ENCODE measurements at regions not wholly inside any gene's neighbourhood (a gene's known extent, or its start where the extent isn't known, plus 50 kb on each side); places are given as distances from the start of the nearest gene placed in this dataset.

DNA sequence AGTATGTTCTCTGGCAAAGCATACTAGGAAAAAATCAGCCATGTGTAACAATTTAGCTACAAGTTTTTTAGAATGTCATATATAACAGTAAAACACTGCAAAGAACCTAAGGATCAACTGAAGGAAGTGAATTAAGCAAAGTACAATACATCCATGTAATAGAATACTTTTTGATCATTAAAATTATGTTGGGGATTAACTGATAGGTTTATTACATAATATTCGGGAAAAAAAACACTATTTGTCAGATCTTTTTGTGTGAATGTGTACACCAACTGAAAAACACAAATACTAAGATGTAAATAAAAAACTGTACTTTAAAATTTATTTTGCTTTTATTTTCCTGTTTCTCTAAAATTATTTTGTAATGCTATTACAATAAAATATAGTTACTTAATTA is 185.5 kb upstream of the DYNLRB2 start:
- no peak for DNase-seq

DNA sequence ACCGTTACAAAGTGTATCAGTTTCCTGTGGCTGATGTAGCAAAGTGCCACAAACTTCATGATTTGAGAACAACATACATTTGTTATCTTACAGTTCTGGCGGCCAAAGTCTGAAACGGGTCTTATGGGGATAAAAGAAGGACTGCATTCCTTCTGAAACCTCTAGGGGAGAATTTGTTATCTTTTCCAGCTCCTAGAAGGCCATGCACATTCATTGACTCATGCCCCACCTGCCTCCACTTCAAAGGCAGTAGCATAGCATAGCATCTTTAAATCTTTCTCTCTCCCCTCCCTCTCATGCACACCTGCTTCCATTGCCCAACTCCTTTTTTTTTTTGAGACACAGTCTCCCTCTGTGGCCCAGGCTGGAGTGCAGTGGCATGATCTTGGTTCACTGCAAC is 190.7 kb upstream of the DYNLRB2 start:
- DNase-seq, result no peak

DNA sequence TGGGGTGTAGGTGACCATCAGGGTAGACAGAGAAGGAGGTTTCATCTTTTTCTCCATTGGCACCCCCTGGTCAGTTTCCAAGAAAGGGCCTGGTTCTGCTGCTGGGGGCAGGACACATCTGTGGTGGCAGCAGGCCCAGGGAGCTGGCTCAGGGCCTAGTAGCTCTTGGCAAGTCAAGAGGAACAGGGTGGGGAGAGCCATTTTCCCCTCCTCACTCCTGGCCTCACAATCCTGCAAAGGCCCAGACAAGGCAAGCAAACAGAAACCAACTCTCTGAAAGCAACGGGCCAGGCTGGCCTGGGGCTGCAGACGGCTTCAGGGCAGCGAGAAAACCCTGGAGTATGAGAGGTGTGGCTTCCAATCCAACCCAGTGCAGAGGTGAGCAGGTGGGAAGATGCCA is 192.9 kb upstream of the DYNLRB2 start:
- DNase-seq, result no peak

DNA sequence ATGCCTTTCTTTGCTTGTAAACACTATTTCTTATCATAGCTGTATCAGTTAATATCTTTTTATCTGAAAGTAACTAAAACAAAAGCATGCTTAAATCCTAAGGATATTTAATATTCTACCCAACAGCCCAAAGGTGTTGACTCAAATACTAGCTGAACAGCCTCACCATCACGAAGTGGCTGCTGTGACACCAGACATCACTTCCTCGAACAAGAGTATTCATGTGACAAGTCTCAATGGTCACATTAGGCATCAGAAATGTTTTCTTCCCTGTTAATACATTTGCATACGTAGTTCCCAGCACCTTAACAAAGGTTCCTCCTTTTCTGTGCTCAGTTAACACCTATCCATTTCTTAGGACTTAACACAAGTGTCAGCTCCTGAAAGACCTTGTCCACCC is 193.8 kb upstream of the DYNLRB2 start:
- DNase-seq, result no peak

DNA sequence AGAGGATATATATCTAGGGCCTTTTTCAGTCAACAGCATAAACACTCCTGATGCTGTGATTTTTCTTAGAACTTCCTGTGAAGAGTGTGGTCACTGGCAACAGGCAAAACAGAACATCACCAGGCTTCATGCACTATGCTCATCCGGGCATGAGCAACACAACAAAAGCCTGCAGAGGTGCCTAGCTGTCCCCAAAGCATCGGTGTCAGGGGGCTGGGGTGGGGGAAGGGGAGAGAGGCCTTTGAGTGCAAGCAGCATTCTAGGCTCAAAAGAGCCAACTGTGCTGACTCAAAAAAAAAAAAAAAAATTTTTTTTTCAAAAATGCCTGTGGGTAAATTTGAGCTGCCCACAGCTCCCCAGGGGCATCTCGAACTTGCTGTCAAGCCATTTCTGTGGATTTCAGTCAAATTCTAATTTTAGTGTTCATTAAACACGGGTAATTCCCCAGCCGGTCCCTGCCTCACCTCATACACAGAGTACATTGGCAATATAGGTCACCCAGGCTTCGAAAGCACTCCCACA is 194.6 kb upstream of the DYNLRB2 start:
- no peak for DNase-seq

DNA sequence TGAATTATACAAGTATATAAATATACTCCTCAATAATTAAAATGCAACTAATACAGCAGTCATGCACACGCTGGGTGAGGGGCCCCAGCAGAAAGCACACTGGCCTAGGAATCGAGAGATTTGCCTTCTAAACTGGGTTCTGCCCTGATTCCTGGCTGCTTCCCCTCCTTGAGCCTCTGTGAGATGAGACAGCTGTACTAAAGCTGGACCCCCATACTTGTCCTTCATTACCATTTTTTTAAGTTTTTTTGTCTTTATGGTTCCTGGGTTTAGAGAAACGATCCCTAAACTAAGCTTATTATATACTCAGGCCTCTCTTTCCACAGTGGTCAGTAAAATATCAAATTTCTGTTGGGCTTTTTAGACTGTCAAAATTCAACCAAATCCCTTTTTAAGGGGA is 195.1 kb upstream of the DYNLRB2 start:
- DNase-seq, result no peak

DNA sequence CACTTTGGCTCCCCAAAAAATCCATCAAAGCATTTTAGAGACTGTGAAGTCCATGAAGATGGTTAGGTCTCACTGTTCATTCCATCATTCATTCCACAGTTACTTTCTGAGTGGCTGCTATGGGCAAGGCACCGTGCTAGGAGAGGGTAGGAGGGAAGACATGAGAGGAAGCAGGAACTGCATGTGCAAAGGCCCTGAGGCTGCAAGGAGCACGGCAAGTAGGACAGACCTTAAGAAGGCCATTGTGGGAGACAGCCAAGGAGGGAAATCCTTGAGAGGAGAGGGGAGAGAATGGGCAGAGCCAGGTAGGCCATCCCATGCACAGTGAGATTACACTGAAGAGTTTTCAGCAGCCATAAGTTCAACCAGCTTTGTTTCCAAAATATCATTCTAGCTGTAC is 196.2 kb upstream of the DYNLRB2 start:
- DNase-seq, result no peak

DNA sequence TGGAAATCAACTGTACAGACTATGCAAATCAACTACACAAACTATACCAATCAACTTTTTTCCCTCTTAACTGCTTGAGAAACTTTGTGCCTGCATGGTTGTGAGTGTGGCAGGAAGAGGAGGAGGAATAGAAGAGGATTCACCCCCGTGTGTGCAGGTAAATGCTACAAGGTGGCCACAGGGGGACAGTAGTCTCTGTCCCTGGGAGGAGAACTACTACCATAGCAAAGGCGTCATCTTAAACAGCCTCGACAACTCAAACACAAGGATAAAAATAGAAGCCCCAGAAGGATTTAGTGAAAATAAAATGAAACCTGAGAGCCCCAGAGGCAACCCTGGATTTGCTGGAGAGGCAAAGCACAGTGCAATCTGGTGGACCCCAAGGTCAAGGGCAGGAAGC is 199.5 kb upstream of the DYNLRB2 start:
- no peak for DNase-seq

DNA sequence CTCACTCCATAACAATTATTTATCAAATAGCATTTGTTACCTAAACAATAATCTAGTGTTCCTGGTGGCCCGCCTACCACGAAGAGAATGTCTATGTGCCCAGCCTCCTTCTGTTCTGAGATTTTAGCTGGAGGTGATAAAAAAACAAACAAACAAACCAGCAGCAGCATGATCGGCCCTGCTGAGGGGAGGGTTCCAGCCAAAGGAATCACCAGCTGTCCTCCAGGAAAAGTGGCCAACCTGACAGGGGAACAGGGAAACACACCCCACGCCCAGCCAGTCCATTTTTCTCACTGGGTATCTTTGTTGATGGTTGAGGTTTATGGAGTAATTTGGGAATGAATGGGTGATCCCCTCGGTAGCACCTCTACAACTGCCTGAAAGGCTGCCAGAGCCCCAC is 203.0 kb upstream of the DYNLRB2 start:
- DNase-seq, result no peak

DNA sequence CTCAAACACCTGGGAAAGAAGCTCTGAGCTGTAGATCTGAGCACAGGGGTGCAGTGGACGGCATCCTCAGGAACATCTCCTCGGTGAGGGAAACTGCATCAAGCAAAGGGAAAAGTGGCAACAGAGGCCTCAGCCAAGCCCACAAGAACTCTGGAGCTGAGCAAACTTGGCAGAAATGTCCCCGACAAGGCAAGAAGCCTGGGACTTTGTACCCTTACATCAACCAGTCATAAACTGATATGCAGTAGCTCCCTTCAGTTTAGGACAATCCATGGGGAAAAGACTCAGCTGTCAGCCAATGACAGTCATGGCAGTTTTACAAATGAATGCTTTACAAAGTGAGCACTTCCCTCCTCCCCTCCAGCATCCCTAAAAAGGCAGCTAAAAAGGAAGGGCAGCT is 210.0 kb upstream of the DYNLRB2 start:
- no peak for DNase-seq

DNA sequence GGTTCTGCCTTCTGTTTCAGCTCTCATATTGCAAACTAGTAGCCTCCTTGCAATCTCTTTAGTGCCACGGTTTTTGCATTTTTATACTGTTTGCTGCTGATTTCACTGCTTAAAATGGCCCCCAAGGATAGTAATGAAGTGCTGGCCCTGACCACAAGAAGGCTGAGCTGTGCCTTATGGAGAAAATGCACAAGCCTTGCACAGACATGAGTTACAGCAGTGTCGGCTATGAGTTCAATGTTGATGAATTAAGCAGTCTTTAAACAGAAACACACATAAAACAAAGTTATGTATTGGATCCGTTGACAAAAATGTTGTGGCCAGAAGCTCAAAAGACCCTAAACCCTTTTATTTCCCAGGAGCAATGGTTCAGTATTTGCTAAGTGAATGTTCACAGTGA is 210.6 kb upstream of the DYNLRB2 start:
- no peak for DNase-seq

DNA sequence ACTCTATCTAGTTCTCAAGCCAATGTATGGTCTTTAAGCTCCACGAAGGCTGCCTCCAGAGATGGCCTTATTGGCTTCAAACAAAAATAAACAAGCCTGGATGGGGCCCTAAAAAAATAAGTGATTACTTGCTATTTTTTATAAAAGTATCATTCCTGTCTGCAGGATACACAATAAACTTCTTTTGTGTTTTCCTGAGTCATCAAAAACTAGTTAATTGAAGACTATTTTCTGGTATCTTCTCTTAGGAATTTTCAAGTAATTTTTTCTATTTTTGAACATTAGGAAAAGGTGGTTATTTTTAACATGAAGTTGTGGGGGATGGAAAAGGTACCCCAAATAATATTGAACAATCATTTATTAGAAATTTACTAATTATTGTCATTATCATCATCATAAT is 213.1 kb upstream of the DYNLRB2 start:
- DNase-seq, result no peak

DNA sequence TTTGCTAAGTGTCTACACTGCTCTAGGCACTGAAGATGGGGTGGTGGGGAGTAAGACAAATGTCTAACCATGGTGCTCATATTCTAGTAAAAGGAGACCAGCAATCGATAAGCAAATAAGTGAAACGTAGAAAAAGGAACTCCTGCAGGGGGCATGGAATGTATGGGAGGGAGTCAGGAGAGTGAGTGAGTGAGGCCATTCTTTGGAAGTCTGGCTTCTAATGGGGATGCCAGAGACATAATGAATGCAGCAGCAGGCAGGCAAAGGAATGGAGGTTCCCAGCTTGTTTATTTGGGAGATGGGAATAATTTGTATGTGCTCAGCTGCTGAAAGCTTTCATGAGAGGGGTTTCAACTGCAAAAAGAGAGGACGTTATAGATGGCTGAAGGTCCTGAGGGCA is 216.4 kb upstream of the DYNLRB2 start:
- DNase-seq, result no peak

DNA sequence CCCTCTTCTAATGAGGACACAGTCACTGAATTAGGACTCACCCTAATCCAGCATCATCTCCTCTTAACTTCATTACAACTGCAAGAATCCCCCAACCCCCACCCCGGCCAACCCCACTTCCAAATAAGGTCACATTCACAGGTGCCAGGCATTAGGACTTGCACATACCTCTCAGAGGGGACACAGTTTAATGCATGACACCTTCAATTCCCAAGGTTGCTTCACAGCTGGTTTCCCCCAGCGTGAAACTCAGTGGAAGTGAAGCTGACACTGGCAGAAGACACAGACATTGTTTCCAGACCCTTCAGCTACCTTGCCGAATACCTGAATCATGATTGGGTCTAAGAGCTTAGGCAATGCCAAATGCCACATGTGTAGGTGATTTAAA is 217.0 kb upstream of the DYNLRB2 start:
- no peak for DNase-seq

DNA sequence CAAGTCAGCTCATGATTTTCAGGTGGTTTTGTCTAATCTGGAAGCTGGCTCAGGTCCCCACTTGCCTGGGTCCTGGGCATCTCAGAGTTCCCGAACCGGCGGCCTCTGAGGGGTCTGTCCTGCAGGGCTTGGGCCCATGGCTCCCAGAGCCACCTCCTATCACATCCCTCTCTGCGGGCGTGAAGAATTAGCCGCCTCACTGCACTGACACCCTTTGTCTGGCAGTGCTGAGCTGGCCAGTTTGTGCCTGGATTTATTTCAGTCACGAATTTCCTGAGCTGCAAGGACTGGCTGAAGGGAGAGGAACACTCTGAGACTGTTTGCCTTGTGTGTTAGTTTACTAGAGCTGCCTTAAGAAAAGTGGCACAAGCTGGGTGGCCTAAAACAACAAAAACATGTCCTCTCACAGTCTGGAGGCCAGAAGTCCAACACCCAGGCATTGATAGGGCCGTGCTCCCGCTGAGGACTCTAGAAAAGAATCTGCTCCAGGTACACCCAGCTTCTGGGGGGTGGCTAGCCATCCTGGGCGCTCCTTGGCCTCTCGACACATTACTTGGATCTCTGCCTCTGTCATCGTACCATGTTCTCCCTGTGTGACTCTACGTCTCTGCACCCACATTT is 217.5 kb upstream of the DYNLRB2 start:
- no peak for DNase-seq

DNA sequence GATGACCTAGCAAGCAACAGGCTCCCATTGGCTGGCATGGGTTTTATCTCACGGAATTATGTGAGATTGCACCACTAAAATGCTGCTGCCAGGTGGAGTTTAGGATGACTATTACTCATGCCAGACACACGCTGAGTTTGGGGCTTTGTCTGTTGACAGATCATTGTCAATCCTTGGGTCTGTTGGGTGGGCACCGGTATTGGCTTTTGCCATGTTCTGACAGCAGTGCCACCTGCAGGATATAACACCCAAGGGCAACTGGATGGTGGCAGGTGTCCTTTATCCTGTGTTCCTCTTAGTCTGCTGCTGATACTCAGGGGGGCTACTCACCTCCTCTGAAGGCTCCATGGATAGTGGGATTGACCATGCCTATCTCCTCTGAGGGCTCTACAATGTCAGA is 221.6 kb upstream of the DYNLRB2 start:
- DNase-seq, result peak; percentile 2

DNA sequence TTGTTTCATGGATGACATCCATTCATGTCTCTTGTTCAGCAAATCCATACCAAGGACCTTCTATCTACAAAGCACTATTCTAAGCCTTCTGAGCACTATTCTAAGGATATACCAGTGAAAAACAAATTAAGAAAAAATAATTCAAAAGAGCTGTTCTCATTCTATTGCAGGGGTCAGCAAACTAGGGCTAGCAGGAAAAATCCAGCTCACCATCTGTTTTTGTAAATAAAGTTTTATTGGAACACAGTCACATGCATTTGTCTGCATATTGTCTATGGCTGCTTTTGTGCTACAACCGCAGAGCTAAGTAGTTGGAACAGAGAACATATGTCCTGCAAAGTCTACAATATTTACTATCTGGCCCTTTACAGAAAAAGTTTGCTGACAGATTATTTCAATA is 222.7 kb upstream of the DYNLRB2 start:
- no peak for DNase-seq

DNA sequence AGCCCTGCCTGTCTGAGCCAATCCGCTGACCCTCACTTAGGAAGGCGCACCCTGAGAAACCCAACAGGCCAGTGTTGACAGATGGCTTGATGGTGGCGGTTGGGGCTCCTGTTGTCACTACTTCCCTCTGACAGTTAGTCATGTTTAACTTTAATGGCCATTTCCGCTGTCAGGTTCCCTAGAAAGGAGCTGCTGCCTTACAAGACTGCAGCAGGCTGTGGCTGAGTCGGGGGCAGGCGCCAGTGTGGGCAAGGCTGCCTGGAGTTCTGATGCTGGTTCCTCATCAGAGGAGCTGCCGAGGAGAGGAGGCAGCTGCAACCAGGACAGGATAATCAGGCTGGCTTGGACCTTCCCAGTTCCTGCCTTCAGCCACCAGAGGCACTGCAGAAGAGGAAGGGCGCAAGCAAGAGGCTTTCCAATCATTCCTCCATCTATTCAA is 223.2 kb upstream of the DYNLRB2 start:
- DNase-seq, result peak; percentile 14

DNA sequence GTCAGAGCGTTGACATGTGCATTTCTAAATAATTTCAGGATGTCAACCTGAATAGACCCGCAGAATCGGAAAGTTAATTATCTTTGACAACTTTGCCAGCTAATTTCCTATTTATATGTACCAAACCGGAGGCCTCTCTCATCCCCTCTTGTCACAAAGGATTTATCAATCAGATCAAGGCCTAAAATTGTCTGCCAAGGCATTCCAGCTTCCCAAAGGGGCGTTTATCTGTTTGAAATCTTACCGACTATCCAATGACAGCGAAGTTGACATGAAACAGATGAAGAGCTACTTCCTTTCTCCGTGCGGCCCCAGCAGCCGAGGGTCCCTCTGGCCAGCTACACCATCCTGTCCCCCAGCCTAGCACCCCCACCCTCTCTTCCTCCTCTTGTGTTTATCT is 223.7 kb upstream of the DYNLRB2 start:
- DNase-seq, result no peak

DNA sequence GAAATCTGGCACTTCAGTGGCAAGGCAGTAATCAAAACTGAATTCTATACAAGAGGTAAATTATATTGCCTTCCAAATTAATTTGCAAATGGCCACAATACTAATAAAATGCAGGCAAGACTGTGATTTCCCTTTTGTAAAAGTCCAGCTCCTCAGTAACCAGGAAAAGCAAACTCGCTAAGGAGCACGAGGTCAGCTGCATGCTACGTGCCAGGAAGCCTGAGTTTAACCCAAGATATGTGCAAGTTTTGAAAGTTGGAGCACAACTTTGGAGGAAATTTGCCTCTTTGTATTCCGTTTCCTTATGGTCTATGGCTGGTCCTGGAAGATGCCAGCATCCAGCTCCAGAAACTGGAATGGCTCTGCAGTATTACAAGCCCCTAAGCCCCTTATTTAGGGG is 226.8 kb upstream of the DYNLRB2 start:
- no peak for DNase-seq

DNA sequence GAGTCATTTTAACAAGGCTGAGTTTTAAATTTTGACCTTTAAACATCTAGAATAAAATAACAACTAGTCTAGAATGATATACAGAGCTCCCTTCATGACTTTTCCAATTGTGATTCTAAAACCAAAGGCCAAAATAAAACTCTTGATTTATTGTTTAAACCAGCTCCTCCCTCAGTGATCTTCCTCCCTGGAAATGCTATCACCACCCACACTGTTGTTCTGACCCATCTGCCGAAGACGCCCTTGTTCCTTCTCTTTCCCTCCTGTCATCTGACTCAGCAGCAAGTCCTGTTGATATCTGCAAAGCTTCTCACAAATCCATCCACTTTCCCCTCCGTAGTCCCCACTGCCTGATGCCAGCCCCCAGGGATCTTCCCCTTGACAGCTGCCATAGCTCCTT is 231.6 kb upstream of the DYNLRB2 start:
- DNase-seq, result no peak

DNA sequence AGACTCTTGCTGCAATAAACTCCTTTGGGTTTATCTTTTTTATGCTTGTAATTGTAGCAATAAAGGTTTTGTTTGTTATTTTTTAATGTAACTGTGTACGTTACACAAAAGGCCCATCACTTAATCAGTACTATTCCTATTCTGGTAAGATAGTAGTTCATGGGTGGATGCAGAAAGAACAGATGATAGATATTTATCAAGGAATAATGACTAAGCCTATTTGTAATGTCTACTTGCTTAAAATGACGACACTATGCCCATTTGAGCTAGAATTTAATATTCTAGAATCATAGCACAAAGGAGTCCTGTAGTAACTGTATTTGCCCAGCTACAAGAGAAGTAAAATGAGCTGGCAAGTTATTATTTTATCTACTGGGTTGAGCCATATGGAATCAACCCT is 235.4 kb upstream of the DYNLRB2 start:
- no peak for DNase-seq

DNA sequence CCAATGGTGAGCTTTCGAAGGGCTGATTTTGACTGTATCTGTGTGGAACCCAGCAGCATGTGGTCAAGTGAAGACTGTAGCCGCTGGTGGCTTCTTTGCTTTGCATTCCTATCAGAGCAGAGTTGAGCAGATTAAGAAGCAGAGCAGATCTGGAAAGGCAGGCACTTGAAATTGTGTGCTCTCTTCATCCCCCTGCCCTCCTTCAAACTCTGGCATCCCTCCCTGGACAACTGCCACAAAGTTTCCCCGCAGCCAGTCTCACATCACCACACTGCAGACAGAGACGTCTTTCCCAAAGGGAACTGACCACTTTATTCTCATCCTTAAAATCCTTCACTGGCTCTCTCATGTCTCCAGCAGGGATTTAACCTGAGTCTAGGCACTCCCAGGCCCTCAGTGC is 237.1 kb upstream of the DYNLRB2 start:
- no peak for DNase-seq

DNA sequence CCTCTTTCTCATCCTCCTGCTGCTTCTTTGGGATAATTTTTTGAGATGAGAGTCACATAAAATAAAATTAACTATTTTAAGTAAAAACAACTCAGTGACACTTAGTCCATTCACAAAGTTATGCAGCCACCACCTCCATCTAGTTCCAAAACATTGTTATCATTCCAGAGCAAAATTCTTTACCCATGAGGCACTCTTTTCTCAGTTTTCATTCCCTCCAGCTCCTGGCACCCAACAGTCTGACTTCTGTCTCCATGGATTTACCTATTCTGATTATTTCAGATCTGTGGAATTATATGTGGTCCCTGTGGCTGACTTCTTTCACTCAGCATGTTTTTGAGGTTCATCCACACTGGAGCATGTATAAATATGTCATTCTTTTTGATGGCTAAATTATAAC is 239.9 kb upstream of the DYNLRB2 start:
- no peak for DNase-seq

DNA sequence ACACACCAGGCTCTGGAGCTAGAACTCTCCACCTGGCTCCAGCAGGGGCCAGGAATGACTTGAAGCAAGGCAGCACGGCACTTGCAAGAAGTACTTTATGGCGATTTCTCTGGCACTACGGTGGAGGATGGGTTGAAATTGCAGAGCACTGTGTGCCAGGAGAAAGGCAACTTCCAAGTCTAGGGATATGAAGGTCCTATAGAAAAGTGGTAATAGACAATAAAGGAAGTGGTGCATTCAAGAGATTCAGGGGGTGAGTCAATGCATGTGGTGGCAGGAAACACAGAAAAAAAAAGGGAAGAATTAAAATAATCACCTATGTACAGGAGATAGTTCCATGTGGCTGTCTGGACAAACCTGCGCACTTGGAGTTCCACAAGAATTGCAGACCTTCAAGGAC is 240.3 kb upstream of the DYNLRB2 start:
- DNase-seq, result no peak

DNA sequence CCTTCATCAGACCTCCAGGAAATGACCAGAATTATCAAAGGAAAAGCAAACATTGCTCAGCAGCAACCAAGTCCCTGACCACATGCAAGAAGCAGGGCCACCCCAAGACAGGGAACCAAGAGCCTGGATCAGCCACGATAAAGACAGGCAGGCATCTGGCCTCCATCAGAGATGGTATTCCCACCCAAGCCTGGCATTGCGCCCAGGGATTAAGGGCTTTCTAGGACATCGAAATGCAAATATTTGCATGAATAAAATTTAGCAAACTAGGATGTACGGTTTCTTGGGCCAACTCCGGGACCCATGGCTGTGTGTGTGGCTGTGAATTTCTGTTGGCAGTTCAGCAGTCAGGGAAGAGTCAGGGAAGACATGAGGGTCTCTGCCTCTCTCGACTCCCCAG is 241.4 kb upstream of the DYNLRB2 start:
- no peak for DNase-seq
